Chondrocyte (in vitro differentiated cells): ENCODE measurements at regions not wholly inside any gene's neighbourhood (a gene's known extent, or its start where the extent isn't known, plus 50 kb on each side); places are given as distances from the start of the nearest gene placed in this dataset.

ENCODE experiments used
- DNase-seq: peaks from one replicate; pipeline ENCODE4 v3.0.0; 2021; ENCODE audit warnings: mixed read lengths, low spot score
- H3K27ac Mint-ChIP-seq: one replicate; pipeline ENCODE4 v1.8.0; 2021; ENCODE audit warnings: mild to moderate bottlenecking, moderate library complexity, mixed read lengths; ENCODE audit not compliant: unreplicated experiment
- H3K27me3 Mint-ChIP-seq: 2 replicates; pipeline ENCODE4 v1.8.0; 2021; ENCODE audit warnings: low read depth, mixed read lengths
- H3K36me3 Mint-ChIP-seq: 2 replicates; pipeline ENCODE4 v1.8.0; 2021; ENCODE audit warnings: low read depth, mixed read lengths
- H3K4me1 Mint-ChIP-seq: 2 replicates; pipeline ENCODE4 v1.8.0; 2021; ENCODE audit warnings: low read depth, mild to moderate bottlenecking, mixed read lengths
- H3K4me3 Mint-ChIP-seq: one replicate; pipeline ENCODE4 v1.8.0; 2021; ENCODE audit warnings: mild to moderate bottlenecking, moderate library complexity, mixed read lengths; ENCODE audit not compliant: unreplicated experiment
- H3K9me3 Mint-ChIP-seq: 2 replicates; pipeline ENCODE4 v1.8.0; 2021; ENCODE audit warnings: low read depth, mixed read lengths
- TF ChIP-seq, protein P1 (sequence below): fragments of 200-600 bp; sonication (generic); IDR thresholded peaks from 2 replicates; pipeline ENCODE4 v1.5.0; 2021; ENCODE audit warnings: antibody characterized with exemption, mild to moderate bottlenecking, moderate library complexity

DNA sequence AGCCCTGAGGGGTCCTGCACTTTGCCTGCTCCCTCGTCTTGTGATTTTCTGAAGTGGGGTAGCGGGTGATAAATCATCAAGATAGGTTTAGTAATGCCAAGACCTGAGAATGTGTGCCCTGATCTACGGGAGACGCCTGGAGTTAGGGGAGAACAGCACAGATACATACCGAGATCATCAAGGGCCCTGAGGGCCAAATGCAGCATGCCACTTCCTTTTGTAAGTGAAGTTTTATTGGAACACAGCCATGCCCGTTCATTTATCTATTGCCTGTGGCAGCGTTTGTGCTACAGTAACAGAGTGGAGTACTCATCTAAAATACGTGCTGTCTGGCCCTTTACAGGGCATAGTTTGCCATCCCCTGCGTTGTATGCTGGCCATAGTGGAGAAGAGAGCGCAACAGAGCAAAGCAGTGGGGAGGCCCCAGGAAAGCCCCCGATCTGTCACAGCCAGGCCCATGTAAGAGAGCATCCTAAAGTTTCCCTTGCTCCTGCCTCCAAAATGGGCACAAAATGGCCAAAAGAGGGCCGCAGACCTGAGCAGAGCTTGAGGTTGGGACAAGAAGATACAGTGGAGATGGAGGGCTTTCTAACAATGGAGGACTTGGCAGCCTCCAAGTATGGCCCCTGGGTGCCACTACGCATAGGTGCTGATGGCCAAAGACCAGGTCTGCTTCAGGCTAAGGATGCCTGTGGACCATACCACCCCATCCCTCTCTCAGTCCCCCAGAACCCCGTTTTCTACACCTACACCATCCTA lies 167.0 kb downstream of the SMIM20 start:
- Mint-ChIP-seq H3K4me1 (peaks cover 18% of the 10 kb centered on the region), H3K27ac (no peak overlapping the region), H3K27me3 (peaks cover 4% of the 10 kb centered on the region), H3K9me3 (peaks cover 6% of the 10 kb centered on the region), H3K4me3 (no peak overlapping the region), H3K36me3 (peaks cover 5% of the 10 kb centered on the region)
- DNase-seq = no peak
- TF ChIP-seq, protein P1, sequence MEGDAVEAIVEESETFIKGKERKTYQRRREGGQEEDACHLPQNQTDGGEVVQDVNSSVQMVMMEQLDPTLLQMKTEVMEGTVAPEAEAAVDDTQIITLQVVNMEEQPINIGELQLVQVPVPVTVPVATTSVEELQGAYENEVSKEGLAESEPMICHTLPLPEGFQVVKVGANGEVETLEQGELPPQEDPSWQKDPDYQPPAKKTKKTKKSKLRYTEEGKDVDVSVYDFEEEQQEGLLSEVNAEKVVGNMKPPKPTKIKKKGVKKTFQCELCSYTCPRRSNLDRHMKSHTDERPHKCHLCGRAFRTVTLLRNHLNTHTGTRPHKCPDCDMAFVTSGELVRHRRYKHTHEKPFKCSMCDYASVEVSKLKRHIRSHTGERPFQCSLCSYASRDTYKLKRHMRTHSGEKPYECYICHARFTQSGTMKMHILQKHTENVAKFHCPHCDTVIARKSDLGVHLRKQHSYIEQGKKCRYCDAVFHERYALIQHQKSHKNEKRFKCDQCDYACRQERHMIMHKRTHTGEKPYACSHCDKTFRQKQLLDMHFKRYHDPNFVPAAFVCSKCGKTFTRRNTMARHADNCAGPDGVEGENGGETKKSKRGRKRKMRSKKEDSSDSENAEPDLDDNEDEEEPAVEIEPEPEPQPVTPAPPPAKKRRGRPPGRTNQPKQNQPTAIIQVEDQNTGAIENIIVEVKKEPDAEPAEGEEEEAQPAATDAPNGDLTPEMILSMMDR = no peak

DNA sequence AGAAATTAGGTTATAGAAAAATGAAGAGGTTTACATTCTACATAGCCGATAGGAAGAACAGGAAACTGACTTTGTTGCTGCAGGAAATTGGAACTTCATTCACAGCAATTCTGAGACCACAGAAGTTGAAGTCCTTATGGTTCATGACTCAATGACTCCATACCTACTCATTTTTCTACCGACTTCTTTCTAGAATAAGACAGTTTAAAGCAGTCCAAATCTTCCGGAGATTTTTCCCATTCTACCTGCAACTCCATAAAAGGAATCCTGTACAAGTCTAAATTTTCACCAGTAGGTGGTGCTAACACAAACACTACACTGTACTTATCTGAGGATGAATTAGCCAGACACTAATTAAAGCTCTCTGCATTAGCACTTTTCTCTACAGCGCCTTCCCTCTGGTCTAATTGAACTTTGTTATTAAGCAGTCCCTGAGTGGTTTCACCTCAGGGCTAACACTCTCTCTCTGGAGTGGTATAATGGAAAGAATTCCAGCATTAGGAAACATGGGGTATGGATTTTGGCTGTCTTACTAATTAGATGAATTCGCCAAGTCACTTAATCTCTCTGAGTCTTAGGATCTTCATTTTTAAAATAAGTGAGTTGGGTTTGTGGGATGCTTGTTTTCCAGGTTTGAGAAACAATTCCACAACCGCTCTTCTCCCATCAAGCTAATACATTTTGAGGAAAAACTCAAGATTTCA lies 167.9 kb downstream of the SMIM20 start:
- no peak for DNase-seq
- Mint-ChIP-seq H3K4me3 (no peak overlapping the region), H3K9me3 (no peaks in the 10 kb centered on the region), H3K4me1 (peaks cover 18% of the 10 kb centered on the region), H3K27me3 (peaks cover 4% of the 10 kb centered on the region), H3K27ac (no peak overlapping the region), H3K36me3 (no peaks in the 10 kb centered on the region)
- TF ChIP-seq, protein P1 = peak; percentile 95

DNA sequence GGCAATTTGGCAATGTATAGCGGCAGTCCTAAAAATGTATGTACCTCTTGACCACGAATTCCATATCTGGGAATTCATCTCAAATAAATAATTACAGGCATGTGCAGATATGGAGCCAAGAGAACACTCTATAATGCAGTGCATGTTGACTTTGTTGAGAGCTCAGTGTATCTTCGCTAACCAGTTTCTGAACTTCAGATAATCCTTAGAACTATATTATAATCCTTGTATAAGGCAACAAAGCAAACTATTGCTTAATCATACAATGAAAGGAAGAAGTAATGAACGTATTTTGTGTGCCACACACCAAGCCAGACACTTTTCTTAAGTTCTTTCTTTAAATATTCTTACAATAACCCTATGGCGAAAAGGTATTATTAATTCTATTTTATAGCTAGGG lies 168.5 kb downstream of the SMIM20 start:
- H3K4me1 Mint-ChIP-seq = peaks cover 18% of the 10 kb centered on the region
- DNase-seq = no peak
- H3K27ac Mint-ChIP-seq = no peak overlapping the region
- TF ChIP-seq, protein P1 = no peak
- H3K27me3 Mint-ChIP-seq = peaks cover 4% of the 10 kb centered on the region
- no peaks in the 10 kb centered on the region for H3K36me3 Mint-ChIP-seq
- no peak overlapping the region for H3K4me3 Mint-ChIP-seq
- H3K9me3 Mint-ChIP-seq = no peaks in the 10 kb centered on the region

DNA sequence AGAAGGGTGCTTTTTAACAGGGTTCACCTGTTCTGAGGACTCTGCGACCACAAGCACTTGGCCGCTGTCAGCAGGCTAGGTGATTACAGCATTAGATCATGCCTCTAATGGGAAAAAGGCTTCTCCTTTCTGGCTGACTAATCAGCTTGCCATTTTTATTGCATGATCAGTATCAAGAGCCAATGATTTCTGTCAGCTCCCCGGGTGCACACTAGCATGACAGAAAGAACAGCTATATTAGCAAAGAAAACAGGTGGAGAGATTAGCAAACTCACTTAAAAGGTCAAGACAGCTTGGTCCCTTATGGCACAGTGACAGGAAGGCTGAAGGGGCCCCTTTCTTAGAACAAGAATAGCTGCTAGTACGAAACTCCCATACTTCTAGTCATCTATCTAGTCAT lies 170.0 kb downstream of the SMIM20 start:
- no peak overlapping the region for H3K4me3 Mint-ChIP-seq
- no peaks in the 10 kb centered on the region for H3K9me3 Mint-ChIP-seq
- no peaks in the 10 kb centered on the region for H3K36me3 Mint-ChIP-seq
- H3K27me3 Mint-ChIP-seq = peaks cover 4% of the 10 kb centered on the region
- no peak for DNase-seq
- TF ChIP-seq, protein P1 = no peak
- no peak overlapping the region for H3K27ac Mint-ChIP-seq
- peaks cover 29% of the 10 kb centered on the region for H3K4me1 Mint-ChIP-seq

DNA sequence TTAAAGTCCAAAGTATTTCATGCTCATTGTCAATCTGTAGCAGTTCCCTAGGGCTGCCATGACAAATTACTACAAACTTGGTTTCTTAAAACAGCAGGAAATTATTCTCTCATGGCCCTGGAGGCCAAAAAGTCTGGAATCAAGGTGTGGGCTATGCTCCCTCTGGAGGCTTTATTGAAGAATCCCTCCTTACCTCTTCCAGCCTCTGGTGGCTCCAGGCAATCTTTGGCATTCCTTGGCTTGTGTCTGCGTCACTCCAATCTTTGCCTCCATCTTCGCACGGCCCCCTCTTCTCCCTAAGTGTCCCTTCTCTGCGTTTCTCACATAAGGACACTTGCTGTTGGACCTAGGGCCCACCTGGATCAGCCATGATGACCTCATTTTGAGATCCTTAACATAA lies 170.4 kb downstream of the SMIM20 start:
- TF ChIP-seq, protein P1 = no peak
- no peak for DNase-seq
- Mint-ChIP-seq H3K27me3 (peaks cover 4% of the 10 kb centered on the region), H3K27ac (no peak overlapping the region), H3K4me3 (no peak overlapping the region), H3K4me1 (peaks cover 29% of the 10 kb centered on the region), H3K36me3 (no peaks in the 10 kb centered on the region), H3K9me3 (no peaks in the 10 kb centered on the region)
